ENCODE measurements at regions not wholly inside any gene's neighbourhood (a gene's known extent, or its start where the extent isn't known, plus 50 kb on each side); places are given as distances from the start of the nearest gene placed in this dataset.
A peak's percentile ranks its signal among the peaks of the same experiment; 100 is the strongest.

GRCh38 chr3:189474944-189475343 is 156.2 kb upstream of the TP63 start:
- no CpG with 5 or more reads among the region's 2 CpGs for WGBS (ENCODE audit: insufficient coverage, low lambda C conversion rate)
- no peaks in the 10 kb centered on the region for H3K36me3 ChIP-seq (ENCODE audit: control insufficient read depth, insufficient read depth, low read length)
- no peak overlapping the region for H3K27ac ChIP-seq (ENCODE audit: low read length)
- H3K4me3 ChIP-seq (ENCODE audit: low read length) = no peak overlapping the region
- H3K9me3 ChIP-seq (ENCODE audit: control insufficient read depth, low read depth, low read length) = no peaks in the 10 kb centered on the region
- no peaks in the 10 kb centered on the region for H3K4me1 ChIP-seq (ENCODE audit: control insufficient read depth, insufficient read depth, low read length)
- no peaks in the 10 kb centered on the region for H3K27me3 ChIP-seq (ENCODE audit: control insufficient read depth, insufficient read depth, low read length)
- DNase-seq = no peak

- H3K27ac ChIP-seq (ENCODE audit: low read length) = no peak overlapping the region
- no peak for DNase-seq
- H3K9me3 ChIP-seq (ENCODE audit: control insufficient read depth, low read depth, low read length) = no peaks in the 10 kb centered on the region
- WGBS (ENCODE audit: insufficient coverage, low lambda C conversion rate) = no CpG with 5 or more reads among the region's 5 CpGs
- no peaks in the 10 kb centered on the region for H3K27me3 ChIP-seq (ENCODE audit: control insufficient read depth, insufficient read depth, low read length)
- H3K4me3 ChIP-seq (ENCODE audit: low read length) = no peak overlapping the region
- H3K4me1 ChIP-seq (ENCODE audit: control insufficient read depth, insufficient read depth, low read length) = no peaks in the 10 kb centered on the region
- H3K36me3 ChIP-seq (ENCODE audit: control insufficient read depth, insufficient read depth, low read length) = no peaks in the 10 kb centered on the region
These were observed 153.6 kb upstream of the TP63 start for GRCh38 chr3:189477614-189478013.

- Histone ChIP-seq H3K9me3 (ENCODE audit: control insufficient read depth, low read depth, low read length) (no peaks in the 10 kb centered on the region), H3K27ac (ENCODE audit: low read length) (no peak overlapping the region), H3K4me1 (ENCODE audit: control insufficient read depth, insufficient read depth, low read length) (no peaks in the 10 kb centered on the region), H3K36me3 (ENCODE audit: control insufficient read depth, insufficient read depth, low read length) (no peaks in the 10 kb centered on the region), H3K27me3 (ENCODE audit: control insufficient read depth, insufficient read depth, low read length) (no peaks in the 10 kb centered on the region), H3K4me3 (ENCODE audit: low read length) (no peak overlapping the region)
- WGBS (ENCODE audit: insufficient coverage, low lambda C conversion rate) = 100% methylated on average over 2 of the region's 2 CpGs
- DNase-seq = no peak
These were observed 144.6 kb upstream of the TP63 start for GRCh38 chr3:189486556-189486955.

GRCh38 chr3:189488241-189488767 is 142.9 kb upstream of the TP63 start:
- DNase-seq = no peak
- WGBS (ENCODE audit: insufficient coverage, low lambda C conversion rate) = 100% methylated on average over 1 of the region's 9 CpGs
- no peaks in the 10 kb centered on the region for H3K36me3 ChIP-seq (ENCODE audit: control insufficient read depth, insufficient read depth, low read length)
- H3K27ac ChIP-seq (ENCODE audit: low read length) = no peak overlapping the region
- no peaks in the 10 kb centered on the region for H3K27me3 ChIP-seq (ENCODE audit: control insufficient read depth, insufficient read depth, low read length)
- no peaks in the 10 kb centered on the region for H3K4me1 ChIP-seq (ENCODE audit: control insufficient read depth, insufficient read depth, low read length)
- no peaks in the 10 kb centered on the region for H3K9me3 ChIP-seq (ENCODE audit: control insufficient read depth, low read depth, low read length)
- H3K4me3 ChIP-seq (ENCODE audit: low read length) = no peak overlapping the region

- no peaks in the 10 kb centered on the region for H3K4me1 ChIP-seq (ENCODE audit: control insufficient read depth, insufficient read depth, low read length)
- no peak overlapping the region for H3K4me3 ChIP-seq (ENCODE audit: low read length)
- peak; percentile 13 to 22 for DNase-seq
- WGBS (ENCODE audit: insufficient coverage, low lambda C conversion rate) = no CpG with 5 or more reads among the region's 1 CpG
- H3K9me3 ChIP-seq (ENCODE audit: control insufficient read depth, low read depth, low read length) = no peaks in the 10 kb centered on the region
- H3K36me3 ChIP-seq (ENCODE audit: control insufficient read depth, insufficient read depth, low read length) = no peaks in the 10 kb centered on the region
- no peak overlapping the region for H3K27ac ChIP-seq (ENCODE audit: low read length)
- no peaks in the 10 kb centered on the region for H3K27me3 ChIP-seq (ENCODE audit: control insufficient read depth, insufficient read depth, low read length)
These were observed 140.9 kb upstream of the TP63 start for GRCh38 chr3:189490337-189490736.

GRCh38 chr3:189490749-189491148 is 140.4 kb upstream of the TP63 start:
- Histone ChIP-seq H3K36me3 (ENCODE audit: control insufficient read depth, insufficient read depth, low read length) (no peaks in the 10 kb centered on the region), H3K9me3 (ENCODE audit: control insufficient read depth, low read depth, low read length) (no peaks in the 10 kb centered on the region), H3K4me3 (ENCODE audit: low read length) (no peak overlapping the region), H3K27ac (ENCODE audit: low read length) (no peak overlapping the region), H3K4me1 (ENCODE audit: control insufficient read depth, insufficient read depth, low read length) (no peaks in the 10 kb centered on the region), H3K27me3 (ENCODE audit: control insufficient read depth, insufficient read depth, low read length) (no peaks in the 10 kb centered on the region)
- 36% methylated on average over 2 of the region's 3 CpGs for WGBS (ENCODE audit: insufficient coverage, low lambda C conversion rate)
- no peak for DNase-seq

- DNase-seq = no peak
- Histone ChIP-seq H3K4me1 (ENCODE audit: control insufficient read depth, insufficient read depth, low read length) (no peaks in the 10 kb centered on the region), H3K27me3 (ENCODE audit: control insufficient read depth, insufficient read depth, low read length) (no peaks in the 10 kb centered on the region), H3K36me3 (ENCODE audit: control insufficient read depth, insufficient read depth, low read length) (no peaks in the 10 kb centered on the region), H3K4me3 (ENCODE audit: low read length) (no peak overlapping the region), H3K9me3 (ENCODE audit: control insufficient read depth, low read depth, low read length) (no peaks in the 10 kb centered on the region), H3K27ac (ENCODE audit: low read length) (no peak overlapping the region)
- WGBS (ENCODE audit: insufficient coverage, low lambda C conversion rate) = no CpG with 5 or more reads among the region's 4 CpGs
These were observed 139.4 kb upstream of the TP63 start for GRCh38 chr3:189491831-189492230.

- no CpG with 5 or more reads among the region's 3 CpGs for WGBS (ENCODE audit: insufficient coverage, low lambda C conversion rate)
- no peak for DNase-seq
- H3K4me3 ChIP-seq (ENCODE audit: low read length) = no peak overlapping the region
- H3K36me3 ChIP-seq (ENCODE audit: control insufficient read depth, insufficient read depth, low read length) = no peaks in the 10 kb centered on the region
- no peak overlapping the region for H3K27ac ChIP-seq (ENCODE audit: low read length)
- H3K9me3 ChIP-seq (ENCODE audit: control insufficient read depth, low read depth, low read length) = no peaks in the 10 kb centered on the region
- H3K4me1 ChIP-seq (ENCODE audit: control insufficient read depth, insufficient read depth, low read length) = no peaks in the 10 kb centered on the region
- H3K27me3 ChIP-seq (ENCODE audit: control insufficient read depth, insufficient read depth, low read length) = no peaks in the 10 kb centered on the region
These were observed 137.9 kb upstream of the TP63 start for GRCh38 chr3:189493271-189493670.

GRCh38 chr3:189494632-189495031 is 136.6 kb upstream of the TP63 start:
- no peak for DNase-seq
- 88% methylated on average over 1 of the region's 1 CpG for WGBS (ENCODE audit: insufficient coverage, low lambda C conversion rate)

GRCh38 chr3:189496375-189497138 is 134.6 kb upstream of the TP63 start:
- no peak overlapping the region for H3K27ac ChIP-seq (ENCODE audit: low read length)
- WGBS (ENCODE audit: insufficient coverage, low lambda C conversion rate) = 93% methylated on average over 2 of the region's 6 CpGs

More at GRCh38 chr3:189494632-189495031, 136.6 kb upstream of the TP63 start:
- Histone ChIP-seq H3K9me3 (ENCODE audit: control insufficient read depth, low read depth, low read length) (no peaks in the 10 kb centered on the region), H3K4me1 (ENCODE audit: control insufficient read depth, insufficient read depth, low read length) (no peaks in the 10 kb centered on the region), H3K27me3 (ENCODE audit: control insufficient read depth, insufficient read depth, low read length) (no peaks in the 10 kb centered on the region), H3K27ac (ENCODE audit: low read length) (no peak overlapping the region), H3K4me3 (ENCODE audit: low read length) (no peak overlapping the region), H3K36me3 (ENCODE audit: control insufficient read depth, insufficient read depth, low read length) (no peaks in the 10 kb centered on the region)

More at GRCh38 chr3:189496375-189497138, 134.6 kb upstream of the TP63 start:
- no peaks in the 10 kb centered on the region for H3K27me3 ChIP-seq (ENCODE audit: control insufficient read depth, insufficient read depth, low read length)
- H3K4me3 ChIP-seq (ENCODE audit: low read length) = no peak overlapping the region
- DNase-seq = no peak
- H3K36me3 ChIP-seq (ENCODE audit: control insufficient read depth, insufficient read depth, low read length) = no peaks in the 10 kb centered on the region
- H3K9me3 ChIP-seq (ENCODE audit: control insufficient read depth, low read depth, low read length) = no peaks in the 10 kb centered on the region
- no peaks in the 10 kb centered on the region for H3K4me1 ChIP-seq (ENCODE audit: control insufficient read depth, insufficient read depth, low read length)
